PC-3 (cell line): ENCODE measurements at regions not wholly inside any gene's neighbourhood (a gene's known extent, or its start where the extent isn't known, plus 50 kb on each side); places are given as distances from the start of the nearest gene placed in this dataset.

Source experiments
- ATAC-seq: fragments of 200-7000 bp; cut with Tn5 transposase; 2 replicates; pipeline ENCODE4 v1.9.1; 2020; ENCODE audit warnings: mild to moderate bottlenecking, moderate library complexity
- BruUV-seq: library from RNA; stranded (reverse); fragments of 400-500 nt; replicated peaks from 2 replicates; lab custom pipeline; 2021; lab: Mats Ljungman, UMichigan
- CTCF ChIA-PET: fragments of 300-600 bp; sonication (Branson Sonifier 250); formaldehyde crosslinking; loops from one replicate; lab custom pipeline; 2022; ENCODE audit warnings: antibody characterized with exemption; lab: Charles Lee
- POLR2A ChIA-PET: fragments of 300-600 bp; sonication (Branson Sonifier 250); formaldehyde crosslinking; loops from one replicate; lab custom pipeline; 2022; ENCODE audit warnings: antibody characterized with exemption; ENCODE audit not compliant: unreplicated experiment; lab: Charles Lee
- DNase-seq: peaks from one replicate; pipeline ENCODE4 v3.0.0-alpha.2; 2015
- H2AFZ ChIP-seq: fragments of 300-600 bp; sonication (generic); 2 replicates; pipeline ENCODE4 v1.6.0; 2016; ENCODE audit warnings: antibody characterized with exemption, low read length
- H3F3A ChIP-seq: fragments of 300-600 bp; sonication (generic); one replicate; pipeline ENCODE4 v1.6.0; 2017; ENCODE audit warnings: antibody characterized with exemption, low read length, control low read depth, mild to moderate bottlenecking; ENCODE audit not compliant: unreplicated experiment
- H3K27ac ChIP-seq: fragments of 300-600 bp; sonication (generic); 2 replicates; pipeline ENCODE4 v1.5.1; 2016; ENCODE audit warnings: mild to moderate bottlenecking, low read length
- H3K27me3 ChIP-seq: fragments of 300-600 bp; sonication (generic); 2 replicates; pipeline ENCODE4 v1.6.1; 2016; ENCODE audit warnings: low read length, mixed read lengths
- H3K36me3 ChIP-seq: fragments of 300-600 bp; sonication (generic); 2 replicates; pipeline ENCODE4 v1.6.1; 2016; ENCODE audit warnings: low read depth, mixed run types, low read length, mixed read lengths
- H3K4me1 ChIP-seq: fragments of 300-600 bp; sonication (generic); 2 replicates; pipeline ENCODE4 v1.5.1; 2016; ENCODE audit warnings: low read length; ENCODE audit not compliant: insufficient read depth
- H3K4me2 ChIP-seq: fragments of 300-600 bp; sonication (generic); 2 replicates; pipeline ENCODE4 v1.6.0; 2016; ENCODE audit warnings: low read length
- H3K4me3 ChIP-seq: fragments of 300-600 bp; sonication (generic); 2 replicates; pipeline ENCODE4 v1.5.1; 2016; ENCODE audit warnings: mild to moderate bottlenecking, low read length, mixed read lengths
- H3K79me2 ChIP-seq: fragments of 300-600 bp; sonication (generic); 2 replicates; pipeline ENCODE4 v1.6.1; 2017; ENCODE audit warnings: low read length, mixed read lengths
- H3K9ac ChIP-seq: fragments of 300-600 bp; sonication (generic); 2 replicates; pipeline ENCODE4 v1.6.0; 2016; ENCODE audit warnings: mild to moderate bottlenecking, low read length
- H3K9me2 ChIP-seq: fragments of 300-600 bp; sonication (generic); replicated peaks from 2 replicates; pipeline ENCODE4 v1.6.1; 2016; ENCODE audit warnings: mixed run types, low read length, mixed read lengths
- H3K9me3 ChIP-seq: fragments of 300-600 bp; sonication (generic); 2 replicates; pipeline ENCODE4 v1.6.1; 2016; ENCODE audit warnings: low read length, mixed read lengths
- H4K20me1 ChIP-seq: fragments of 300-600 bp; sonication (generic); 2 replicates; pipeline ENCODE4 v1.6.1; 2016; ENCODE audit warnings: low read length, mixed read lengths
- EZH2 ChIP-seq: fragments of 300-600 bp; sonication (generic); IDR thresholded peaks from one replicate; pipeline ENCODE4 v1.6.1; 2017; ENCODE audit warnings: antibody characterized with exemption, mild to moderate bottlenecking, low read length; ENCODE audit not compliant: unreplicated experiment
- EZH2phosphoT487 ChIP-seq: fragments of 300-600 bp; sonication (generic); IDR thresholded peaks from 2 replicates; pipeline ENCODE4 v1.6.1; 2018; ENCODE audit warnings: mild to moderate bottlenecking, antibody characterized with exemption, low read length, borderline replicate concordance
- intact Hi-C: fragments of 100-400 bp; cut with micrococcal nuclease; formaldehyde crosslinking; loops from 2 replicates; pipeline ENCODE4 v1.9.0; 2023
- TF ChIP-seq, protein P1 (sequence below): fragments of 300-600 bp; sonication (generic); conservative IDR thresholded peaks from 2 replicates; pipeline ENCODE4 v1.5.1; 2017; ENCODE audit warnings: antibody characterized with exemption, low read depth, mild to moderate bottlenecking, low read length

DNA sequence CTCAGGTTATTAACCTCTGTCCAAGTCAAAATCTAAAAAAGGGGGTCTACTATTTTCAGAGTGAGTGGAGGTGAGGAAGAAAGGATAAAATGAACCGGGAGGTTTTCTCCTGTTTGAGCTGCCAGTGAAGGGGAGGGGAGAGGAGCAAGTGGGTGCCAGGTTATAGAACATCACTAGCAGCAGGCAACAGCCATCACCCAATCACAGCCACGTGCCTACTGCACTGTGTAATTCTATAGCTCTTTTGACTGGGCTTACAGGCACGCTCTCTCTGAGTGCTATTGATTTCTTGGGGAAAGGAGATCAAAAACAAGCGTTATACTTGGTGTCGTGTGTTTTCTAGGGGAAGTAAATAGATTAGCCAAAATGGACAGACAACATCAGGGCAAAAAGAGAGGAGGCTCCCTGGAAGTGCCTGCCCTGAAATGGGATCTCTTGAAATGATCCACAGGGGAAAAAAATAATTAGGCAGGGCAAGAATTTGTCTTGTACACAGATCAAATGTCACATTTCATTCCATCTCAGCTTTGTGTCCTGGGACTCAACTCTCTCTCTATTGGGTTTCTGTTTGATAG lies 300.5 kb upstream of the LCORL start:
- Histone ChIP-seq H3K27me3 (peaks cover 6% of the 10 kb centered on the region; the same call in 1 of the 2 replicates), H3K4me1 (no peaks in the 10 kb centered on the region), H3F3A (no peaks in the 10 kb centered on the region), H3K9me2 (no peaks in the 10 kb centered on the region), H3K36me3 (no peaks in the 10 kb centered on the region), H3K79me2 (no peaks in the 10 kb centered on the region), H3K9ac (no peak overlapping the region), H3K27ac (no peak overlapping the region), H3K4me3 (no peak overlapping the region), H2AFZ (no peak overlapping the region), H3K9me3 (no peaks in the 10 kb centered on the region), H3K4me2 (no peak overlapping the region), H4K20me1 (no peaks in the 10 kb centered on the region)
- ChIA-PET POLR2A (no interaction called here), CTCF (no interaction called here)
- ATAC-seq: no peak
- TF ChIP-seq, protein P1, sequence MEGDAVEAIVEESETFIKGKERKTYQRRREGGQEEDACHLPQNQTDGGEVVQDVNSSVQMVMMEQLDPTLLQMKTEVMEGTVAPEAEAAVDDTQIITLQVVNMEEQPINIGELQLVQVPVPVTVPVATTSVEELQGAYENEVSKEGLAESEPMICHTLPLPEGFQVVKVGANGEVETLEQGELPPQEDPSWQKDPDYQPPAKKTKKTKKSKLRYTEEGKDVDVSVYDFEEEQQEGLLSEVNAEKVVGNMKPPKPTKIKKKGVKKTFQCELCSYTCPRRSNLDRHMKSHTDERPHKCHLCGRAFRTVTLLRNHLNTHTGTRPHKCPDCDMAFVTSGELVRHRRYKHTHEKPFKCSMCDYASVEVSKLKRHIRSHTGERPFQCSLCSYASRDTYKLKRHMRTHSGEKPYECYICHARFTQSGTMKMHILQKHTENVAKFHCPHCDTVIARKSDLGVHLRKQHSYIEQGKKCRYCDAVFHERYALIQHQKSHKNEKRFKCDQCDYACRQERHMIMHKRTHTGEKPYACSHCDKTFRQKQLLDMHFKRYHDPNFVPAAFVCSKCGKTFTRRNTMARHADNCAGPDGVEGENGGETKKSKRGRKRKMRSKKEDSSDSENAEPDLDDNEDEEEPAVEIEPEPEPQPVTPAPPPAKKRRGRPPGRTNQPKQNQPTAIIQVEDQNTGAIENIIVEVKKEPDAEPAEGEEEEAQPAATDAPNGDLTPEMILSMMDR: no peak
- no peak for TF ChIP-seq EZH2phosphoT487
- TF ChIP-seq EZH2: no peak
- intact Hi-C loops: no loop called here
- no peak for DNase-seq
- BruUV-seq: no TSS peak

DNA sequence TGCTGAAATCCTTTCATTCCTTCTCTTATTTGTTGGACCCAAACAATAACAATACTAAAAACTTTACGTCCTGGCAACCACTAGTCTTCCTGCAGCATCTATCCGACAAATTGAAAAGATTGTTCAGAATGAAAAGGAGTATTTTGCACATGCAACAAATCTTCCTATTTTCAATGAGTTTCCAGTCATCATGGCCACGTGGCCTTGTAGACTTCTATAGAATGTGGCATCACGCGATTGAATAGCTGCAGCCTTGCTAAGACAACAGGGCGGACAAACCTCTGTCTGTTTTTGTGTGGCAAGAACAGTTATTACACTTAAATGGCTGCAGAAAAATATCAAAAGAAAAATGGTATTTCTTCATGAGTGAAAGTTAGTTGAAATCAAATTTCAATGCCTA lies 297.9 kb upstream of the LCORL start:
- TF ChIP-seq EZH2phosphoT487: no peak
- TF ChIP-seq, protein P1: no peak
- no peak for TF ChIP-seq EZH2
- Histone ChIP-seq H3F3A (no peaks in the 10 kb centered on the region), H3K4me3 (no peak overlapping the region), H2AFZ (no peak overlapping the region), H3K9ac (no peak overlapping the region), H4K20me1 (no peaks in the 10 kb centered on the region), H3K4me2 (no peak overlapping the region), H3K27me3 (peaks cover 6% of the 10 kb centered on the region; the same call in 1 of the 2 replicates), H3K27ac (no peak overlapping the region), H3K79me2 (no peaks in the 10 kb centered on the region), H3K9me3 (no peaks in the 10 kb centered on the region), H3K9me2 (no peaks in the 10 kb centered on the region), H3K4me1 (no peaks in the 10 kb centered on the region), H3K36me3 (no peaks in the 10 kb centered on the region)
- intact Hi-C loops: no loop called here
- POLR2A ChIA-PET: no interaction called here
- CTCF ChIA-PET: no interaction called here
- no peak for ATAC-seq
- no TSS peak for BruUV-seq
- DNase-seq: no peak

DNA sequence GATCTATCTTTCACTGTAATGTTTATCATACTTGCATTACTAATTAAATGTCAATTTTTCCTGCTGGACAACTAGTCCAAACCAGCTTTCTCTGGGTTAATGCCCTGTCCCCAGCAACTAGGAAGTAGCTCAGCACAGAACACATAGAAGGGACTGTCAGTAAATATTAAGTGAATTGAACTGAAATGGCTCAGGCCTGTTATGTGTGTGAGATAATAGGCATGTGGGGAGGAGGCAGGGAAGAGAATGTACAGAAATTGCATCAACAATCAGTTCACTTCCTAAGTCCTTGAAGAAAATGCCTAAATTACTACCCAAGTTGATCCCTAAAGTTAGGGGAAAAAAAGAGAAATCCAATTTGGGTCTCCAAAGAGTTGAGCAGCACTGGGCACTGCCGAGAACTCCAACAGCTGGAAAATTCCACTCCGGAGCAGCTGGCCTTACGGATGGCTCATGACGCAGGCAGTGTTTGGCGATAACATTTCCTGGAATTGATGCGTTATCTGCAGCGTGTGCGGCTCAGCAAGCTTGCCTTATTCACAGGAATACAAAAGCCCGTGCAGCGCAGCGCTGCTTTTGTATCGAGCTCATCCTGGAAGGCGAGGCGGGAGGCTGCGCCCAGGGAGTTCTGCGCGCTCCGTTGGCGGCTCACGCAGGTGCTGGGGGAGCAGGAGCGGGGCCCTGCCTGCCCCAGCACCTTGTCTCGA lies 297.3 kb upstream of the LCORL start:
- ATAC-seq (no peak), DNase-seq (no peak)
- Histone ChIP-seq H3K27ac (no peak overlapping the region), H3K79me2 (no peaks in the 10 kb centered on the region), H3K9me3 (no peaks in the 10 kb centered on the region), H3K4me2 (no peak overlapping the region), H3K36me3 (no peaks in the 10 kb centered on the region), H3K4me1 (no peaks in the 10 kb centered on the region), H3K27me3 (peaks cover 6% of the 10 kb centered on the region; the same call in 1 of the 2 replicates), H3K9ac (no peak overlapping the region), H3K4me3 (no peak overlapping the region), H4K20me1 (no peaks in the 10 kb centered on the region), H3F3A (no peaks in the 10 kb centered on the region), H3K9me2 (no peaks in the 10 kb centered on the region), H2AFZ (no peak overlapping the region)
- POLR2A ChIA-PET: no interaction called here
- TF ChIP-seq, protein P1: no peak
- no peak for TF ChIP-seq EZH2phosphoT487
- TF ChIP-seq EZH2: no peak
- BruUV-seq: no TSS peak
- CTCF ChIA-PET: no interaction called here
- intact Hi-C loops: no loop called here
